C4-2B (cell line): ENCODE measurements at regions not wholly inside any gene's neighbourhood (a gene's known extent, or its start where the extent isn't known, plus 50 kb on each side); places are given as distances from the start of the nearest gene placed in this dataset.

Source experiments
- CTCF ChIP-seq: fragments of 450-650 bp; conservative IDR thresholded peaks from 2 replicates; pipeline ENCODE4 v1.5.1; 2017; ENCODE audit warnings: mild to moderate bottlenecking
- ZFX ChIP-seq: fragments of 450-650 bp; IDR thresholded peaks from 2 replicates; pipeline ENCODE4 v1.6.1; 2017

GRCh38 chr7:84455788-84456187, 261.2 kb upstream of the SEMA3A start:
- TF ChIP-seq CTCF (no peak), ZFX (no peak)
